OCI-LY1 (cell line): ENCODE measurements at regions not wholly inside any gene's neighbourhood (a gene's known extent, or its start where the extent isn't known, plus 50 kb on each side); places are given as distances from the start of the nearest gene placed in this dataset.

Experiments
- H2AFZ ChIP-seq: fragments of 200-600 bp; sonication (generic), shearing (Covaris generic); 2 replicates; pipeline ENCODE4 v1.6.0; 2014; ENCODE audit warnings: antibody characterized with exemption, mild to moderate bottlenecking, low read length
- H3F3A ChIP-seq: fragments of 200-600 bp; sonication (generic), shearing (Covaris generic); 2 replicates; pipeline ENCODE4 v1.6.0; 2014; ENCODE audit warnings: mild to moderate bottlenecking, antibody characterized with exemption, low read length, moderate library complexity; ENCODE audit not compliant: insufficient read depth
- H3K27ac ChIP-seq: fragments of 200-600 bp; sonication (generic); 2 replicates; pipeline ENCODE4 v1.5.1; 2014; ENCODE audit warnings: low read length, mixed run types, mild to moderate bottlenecking, low read depth; ENCODE audit not compliant: poor library complexity, severe bottlenecking
- H3K27me3 ChIP-seq: fragments of 200-600 bp; sonication (generic); 2 replicates; pipeline ENCODE4 v1.6.0; 2014; ENCODE audit warnings: antibody characterized with exemption, mild to moderate bottlenecking, low read length, moderate library complexity; ENCODE audit not compliant: insufficient read depth
- H3K36me3 ChIP-seq: fragments of 200-600 bp; sonication (generic); 2 replicates; pipeline ENCODE4 v1.6.1; 2014; ENCODE audit warnings: mild to moderate bottlenecking, antibody characterized with exemption, low read length, moderate library complexity, mixed read lengths; ENCODE audit not compliant: insufficient read depth
- H3K4me1 ChIP-seq: fragments of 200-600 bp; sonication (generic); 2 replicates; pipeline ENCODE4 v1.5.1; 2014; ENCODE audit warnings: mild to moderate bottlenecking, low read length, moderate library complexity; ENCODE audit not compliant: insufficient read depth, severe bottlenecking
- H3K4me2 ChIP-seq: fragments of 200-600 bp; sonication (generic), shearing (Covaris generic); 2 replicates; pipeline ENCODE4 v1.6.1; 2014; ENCODE audit warnings: low read length
- H3K4me3 ChIP-seq: fragments of 200-600 bp; sonication (generic); 2 replicates; pipeline ENCODE4 v1.5.1; 2014; ENCODE audit warnings: low read length, low read depth, mild to moderate bottlenecking, mixed read lengths; ENCODE audit not compliant: poor library complexity, severe bottlenecking
- H3K79me2 ChIP-seq: fragments of 200-600 bp; shearing (Covaris generic); 2 replicates; pipeline ENCODE4 v1.6.1; 2016; ENCODE audit warnings: mixed run types, low read length, mixed read lengths; ENCODE audit not compliant: insufficient read depth
- H3K9ac ChIP-seq: fragments of 200-600 bp; sonication (generic), shearing (Covaris generic); 2 replicates; pipeline ENCODE4 v1.6.1; 2014; ENCODE audit warnings: mild to moderate bottlenecking, low read length, mixed read lengths
- H3K9me2 ChIP-seq: fragments of 200-600 bp; sonication (generic), shearing (Covaris generic); 2 replicates; pipeline ENCODE4 v1.6.1; 2014; ENCODE audit warnings: low read depth, mild to moderate bottlenecking, low read length, mixed read lengths
- H3K9me3 ChIP-seq: fragments of 200-600 bp; shearing (Covaris generic); 2 replicates; pipeline ENCODE4 v1.6.1; 2014; ENCODE audit warnings: low read length, mixed read lengths
- H4K20me1 ChIP-seq: fragments of 200-600 bp; sonication (generic), shearing (Covaris generic); 2 replicates; pipeline ENCODE4 v1.6.0; 2016; ENCODE audit warnings: mild to moderate bottlenecking, low read length; ENCODE audit not compliant: insufficient read depth
- CTCF ChIP-seq: fragments of 200-600 bp; sonication (generic), shearing (Covaris generic); IDR thresholded peaks from 2 replicates; pipeline ENCODE4 v1.5.1; 2017; ENCODE audit warnings: mild to moderate bottlenecking, antibody characterized with exemption, low read length, moderate library complexity, mixed read lengths
- EZH2 ChIP-seq: fragments of 200-600 bp; sonication (generic), shearing (Covaris generic); IDR thresholded peaks from 2 replicates; pipeline ENCODE4 v1.8.0; 2017; ENCODE audit warnings: borderline replicate concordance, mixed run types, mild to moderate bottlenecking, antibody characterized with exemption, low read length, moderate library complexity, mixed read lengths

GRCh38 chr20:22321191-22321590 is 263.2 kb downstream of the FOXA2 start:
- Histone ChIP-seq H3K27ac (no peak overlapping the region), H3K4me2 (no peak overlapping the region), H3K9ac (no peak overlapping the region), H3F3A (no peaks in the 10 kb centered on the region), H3K79me2 (no peaks in the 10 kb centered on the region), H3K27me3 (no peaks in the 10 kb centered on the region), H3K4me3 (no peak overlapping the region), H3K4me1 (no peaks in the 10 kb centered on the region), H4K20me1 (no peaks in the 10 kb centered on the region), H3K9me2 (no peaks in the 10 kb centered on the region), H2AFZ (no peak overlapping the region), H3K9me3 (no peaks in the 10 kb centered on the region), H3K36me3 (no peaks in the 10 kb centered on the region)
- TF ChIP-seq CTCF (no peak), EZH2 (no peak)

GRCh38 chr20:22320245-22320915 is 264.0 kb downstream of the FOXA2 start:
- TF ChIP-seq EZH2, result no peak
- TF ChIP-seq CTCF, result no peak

GRCh38 chr20:22315771-22316170 is 268.6 kb downstream of the FOXA2 start:
- H3K4me3 ChIP-seq, result no peak overlapping the region
- H3K36me3 ChIP-seq, result no peaks in the 10 kb centered on the region
- no peak overlapping the region for H3K9ac ChIP-seq
- H3K27ac ChIP-seq, result no peak overlapping the region
- TF ChIP-seq CTCF, result no peak
- no peak for TF ChIP-seq EZH2
- no peak overlapping the region for H3K4me2 ChIP-seq
- no peaks in the 10 kb centered on the region for H3K4me1 ChIP-seq
- H3K9me3 ChIP-seq, result no peaks in the 10 kb centered on the region
- no peaks in the 10 kb centered on the region for H3K9me2 ChIP-seq
- no peaks in the 10 kb centered on the region for H3K27me3 ChIP-seq
- H2AFZ ChIP-seq, result no peak overlapping the region
- H4K20me1 ChIP-seq, result no peaks in the 10 kb centered on the region
- no peaks in the 10 kb centered on the region for H3K79me2 ChIP-seq
- H3F3A ChIP-seq, result no peaks in the 10 kb centered on the region

More at GRCh38 chr20:22320245-22320915, 264.0 kb downstream of the FOXA2 start:
- H3K9me3 ChIP-seq, result no peaks in the 10 kb centered on the region
- H3F3A ChIP-seq, result no peaks in the 10 kb centered on the region
- H4K20me1 ChIP-seq, result no peaks in the 10 kb centered on the region
- no peak overlapping the region for H2AFZ ChIP-seq
- no peak overlapping the region for H3K9ac ChIP-seq
- no peaks in the 10 kb centered on the region for H3K9me2 ChIP-seq
- H3K4me2 ChIP-seq, result no peak overlapping the region
- no peak overlapping the region for H3K27ac ChIP-seq
- H3K36me3 ChIP-seq, result no peaks in the 10 kb centered on the region
- no peaks in the 10 kb centered on the region for H3K27me3 ChIP-seq
- no peaks in the 10 kb centered on the region for H3K4me1 ChIP-seq
- H3K4me3 ChIP-seq, result no peak overlapping the region
- H3K79me2 ChIP-seq, result no peaks in the 10 kb centered on the region
